GM21360 (cell line): ENCODE measurements at regions not wholly inside any gene's neighbourhood (a gene's known extent, or its start where the extent isn't known, plus 50 kb on each side); places are given as distances from the start of the nearest gene placed in this dataset.
"Not testable (repeated sequence)": the region's sequence is repeated elsewhere in the genome, so short reads cannot be mapped to it uniquely, and the experiment has no call there.

Source experiments
- ATAC-seq: cut with Tn5 transposase; IDR thresholded peaks from one replicate; pipeline ENCODE4 v1.9.1; 2021; ENCODE audit warnings: mild to moderate bottlenecking, moderate library complexity; ENCODE audit not compliant: unreplicated experiment

DNA sequence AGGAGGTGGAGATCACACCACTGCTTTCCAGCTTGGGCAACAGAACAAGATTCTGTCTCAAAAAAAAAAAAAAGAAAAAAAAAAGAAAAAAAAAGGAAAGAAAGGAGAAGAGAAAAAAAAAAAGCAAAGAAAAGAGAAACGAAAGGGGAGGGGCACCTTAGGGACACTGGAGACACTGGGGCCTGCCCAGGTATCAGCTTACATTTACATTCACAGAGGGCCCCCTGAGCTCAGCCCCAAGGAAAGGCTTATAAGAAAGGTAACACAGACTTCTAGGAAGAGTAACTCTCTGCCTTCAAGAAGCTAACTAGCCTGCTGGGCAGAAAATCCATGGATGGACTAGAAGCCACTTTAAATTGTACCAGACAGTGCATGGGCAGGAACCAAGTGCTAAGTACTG lies 108.8 kb downstream of the NPY start:
- ATAC-seq: no peak

DNA sequence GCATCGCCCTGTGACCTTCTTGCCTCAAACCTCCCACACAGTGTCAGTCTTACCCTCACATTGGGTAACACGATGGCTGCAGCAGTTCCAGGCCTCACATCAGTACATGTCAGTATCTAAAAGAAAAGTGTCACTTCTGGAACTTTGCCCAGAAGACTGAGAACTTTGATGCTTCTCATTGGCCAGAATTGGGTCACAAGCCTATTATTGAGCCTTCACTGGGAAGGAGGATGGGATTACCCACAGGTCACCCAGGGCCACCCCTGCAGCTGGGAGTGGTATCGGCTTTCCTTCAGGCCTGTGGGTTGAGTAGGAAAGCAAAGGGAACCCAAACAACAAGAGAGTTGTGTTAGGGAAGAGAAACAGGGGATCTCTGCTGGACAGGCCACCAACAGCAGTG lies 111.5 kb downstream of the NPY start:
- no peak for ATAC-seq

DNA sequence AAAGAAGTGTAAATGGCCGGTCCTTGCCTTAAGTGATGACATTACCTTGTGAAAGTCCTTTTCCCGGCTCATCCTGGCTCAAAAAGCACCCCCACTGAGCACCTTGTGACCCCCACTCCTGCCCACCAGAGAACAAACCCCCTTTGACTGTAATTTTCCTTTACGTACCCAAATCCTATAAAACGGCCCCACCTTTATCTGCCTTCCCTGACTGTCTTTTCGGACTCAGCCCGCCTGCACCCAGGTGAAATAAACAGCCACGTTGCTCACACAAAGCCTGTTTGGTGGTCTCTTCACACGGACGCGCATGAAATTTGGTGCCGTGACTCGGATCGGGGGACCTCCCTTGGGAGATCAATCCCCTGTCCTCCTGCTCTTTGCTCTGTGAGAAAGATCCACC lies 112.4 kb downstream of the NPY start:
- ATAC-seq: not testable (repeated sequence)

DNA sequence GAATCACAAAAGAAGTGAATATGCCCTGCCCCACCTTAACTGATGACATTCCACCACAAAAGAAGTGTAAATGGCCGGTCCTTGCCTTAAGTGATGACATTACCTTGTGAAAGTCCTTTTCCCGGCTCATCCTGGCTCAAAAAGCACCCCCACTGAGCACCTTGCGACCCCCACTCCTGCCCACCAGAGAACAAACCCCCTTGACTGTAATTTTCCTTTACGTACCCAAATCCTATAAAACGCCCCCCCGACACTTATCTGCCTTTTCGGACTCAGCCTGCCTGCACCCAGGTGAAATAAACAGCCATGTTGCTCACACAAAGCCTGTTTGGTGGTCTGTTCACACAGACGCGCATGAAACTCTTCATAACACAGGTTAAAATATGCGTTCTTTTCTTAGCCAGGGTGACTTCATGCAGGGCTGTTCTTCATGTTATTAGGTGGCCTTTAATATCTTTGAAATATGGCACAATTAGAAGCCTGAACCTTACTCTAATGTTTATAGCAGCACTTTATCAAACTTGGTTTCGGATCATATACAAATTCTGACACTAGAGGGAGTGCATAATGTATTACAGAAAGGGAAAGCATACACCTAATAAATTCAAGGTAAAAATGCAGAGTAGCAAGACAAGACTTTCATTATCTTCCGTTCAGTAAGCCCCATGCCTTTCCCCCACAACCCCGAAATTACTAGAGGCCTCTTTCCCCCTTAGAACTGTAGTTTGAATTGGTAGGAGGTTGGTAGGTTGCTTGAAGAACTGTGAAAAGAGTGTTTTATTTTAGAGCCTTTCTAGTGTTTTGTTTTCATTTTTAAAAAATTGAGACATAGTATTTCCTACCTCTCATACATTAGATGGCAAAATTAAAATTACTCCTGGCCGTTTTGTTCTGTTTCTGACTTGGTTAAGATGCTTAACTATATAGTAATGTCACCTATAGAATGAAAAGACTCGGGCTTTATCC lies 117.9 kb downstream of the NPY start:
- peak; percentile 77 for ATAC-seq

DNA sequence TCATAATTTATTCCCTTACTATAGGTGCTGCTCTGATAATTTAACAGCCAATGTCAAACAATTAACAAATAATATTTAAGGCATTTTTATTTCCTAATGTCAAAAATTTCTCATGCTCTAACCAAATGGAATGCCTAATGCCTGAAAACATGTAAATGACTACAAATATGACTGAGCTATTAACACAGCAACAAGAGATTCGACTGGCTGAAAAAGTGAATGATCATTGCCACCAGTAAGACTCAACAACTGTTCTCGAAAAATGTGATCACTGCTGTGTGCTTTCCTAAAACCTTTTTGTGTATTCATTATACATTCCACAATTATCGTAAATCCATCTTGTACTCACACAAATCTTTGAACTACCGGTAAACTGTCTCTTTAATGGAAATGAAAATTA lies 118.7 kb downstream of the NPY start:
- ATAC-seq: no peak

DNA sequence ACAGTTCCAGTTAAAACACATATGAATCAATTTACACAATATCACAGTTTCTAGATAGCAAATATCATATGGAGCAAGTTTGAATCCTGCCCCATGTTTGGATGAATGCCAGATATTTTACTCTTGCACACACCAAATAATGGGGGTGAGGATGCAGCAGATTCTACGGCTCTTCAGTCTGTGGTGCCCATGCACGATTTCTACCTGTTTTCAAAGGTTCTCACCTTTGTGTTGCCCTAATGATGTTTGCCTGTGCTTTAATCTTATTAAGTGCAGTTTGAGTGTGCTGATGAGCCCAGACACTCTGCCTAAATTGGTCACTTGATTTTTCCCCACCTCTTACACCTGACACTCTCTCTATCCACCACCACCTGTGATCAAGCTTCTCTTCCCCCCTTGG lies 119.6 kb downstream of the NPY start:
- no peak for ATAC-seq

DNA sequence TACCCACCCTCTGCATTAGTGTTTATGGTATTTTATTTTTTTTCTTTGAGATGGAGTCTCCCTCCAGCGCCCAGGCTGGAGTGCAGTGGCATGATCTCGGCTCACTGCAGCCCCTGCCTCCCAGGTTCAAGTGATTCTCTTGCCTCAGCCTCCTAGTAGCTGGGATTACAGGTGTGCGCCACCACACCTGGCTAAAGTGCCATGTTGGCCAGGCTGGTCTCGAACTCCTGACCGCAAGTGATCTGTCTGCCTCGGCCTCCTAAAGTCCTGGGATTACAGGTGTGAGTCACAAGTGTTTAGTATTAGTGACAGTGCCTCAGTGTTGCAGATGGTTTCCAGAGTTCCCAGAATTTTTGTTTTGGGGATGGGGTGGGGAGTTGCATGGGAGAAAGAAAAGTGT lies 120.3 kb downstream of the NPY start:
- no peak for ATAC-seq

DNA sequence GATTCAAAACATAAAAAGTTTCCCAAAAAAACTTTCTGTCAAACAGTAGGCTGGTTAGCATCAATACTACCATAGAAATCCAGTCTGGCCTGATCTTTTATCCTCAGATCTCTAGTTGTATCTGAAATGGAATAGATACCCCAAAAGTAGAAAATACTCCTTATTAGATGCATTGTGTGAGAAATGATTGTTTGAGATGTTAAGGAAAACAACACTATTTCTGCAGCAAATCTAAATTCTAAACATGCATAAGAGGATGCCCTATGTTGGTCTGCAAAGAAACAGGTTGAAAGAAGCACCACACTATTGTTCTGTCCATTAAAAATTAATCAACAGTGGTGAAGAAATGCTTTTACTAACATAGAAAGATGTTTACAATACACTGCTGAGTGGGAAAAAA lies 121.0 kb downstream of the NPY start:
- no peak for ATAC-seq

DNA sequence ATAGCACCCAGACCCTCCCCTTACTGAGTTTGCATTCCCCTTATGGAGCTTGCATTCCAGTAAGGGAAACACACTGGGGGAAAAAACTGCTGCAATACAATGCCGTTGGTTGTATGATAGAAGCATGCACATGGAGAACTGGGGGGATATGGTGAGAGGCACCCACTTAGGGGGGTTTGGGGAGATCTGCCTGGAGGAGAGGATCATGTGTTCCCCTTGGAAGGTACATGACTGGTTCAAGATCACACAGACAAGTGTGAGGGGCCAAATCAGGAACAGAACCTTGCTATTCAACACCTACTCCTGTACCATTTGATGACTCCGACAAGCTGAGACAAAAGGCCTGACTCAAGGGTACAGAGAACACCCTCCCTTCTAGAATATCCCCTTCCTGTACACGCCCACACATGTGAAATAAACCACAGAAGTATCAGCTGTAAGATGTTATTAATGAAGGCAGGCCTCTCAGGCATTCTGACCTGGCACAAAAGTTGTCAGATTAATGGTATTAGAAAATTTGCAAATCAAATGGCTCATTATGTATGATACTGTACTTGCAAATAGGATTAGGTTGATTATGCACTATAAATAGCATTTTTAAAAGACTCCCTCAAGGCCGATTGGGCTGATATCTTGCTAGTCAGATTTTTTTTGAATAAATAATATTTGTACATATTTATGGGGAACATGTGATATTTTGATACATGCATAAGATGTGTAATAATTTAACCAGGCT lies 122.2 kb downstream of the NPY start:
- ATAC-seq: no peak

DNA sequence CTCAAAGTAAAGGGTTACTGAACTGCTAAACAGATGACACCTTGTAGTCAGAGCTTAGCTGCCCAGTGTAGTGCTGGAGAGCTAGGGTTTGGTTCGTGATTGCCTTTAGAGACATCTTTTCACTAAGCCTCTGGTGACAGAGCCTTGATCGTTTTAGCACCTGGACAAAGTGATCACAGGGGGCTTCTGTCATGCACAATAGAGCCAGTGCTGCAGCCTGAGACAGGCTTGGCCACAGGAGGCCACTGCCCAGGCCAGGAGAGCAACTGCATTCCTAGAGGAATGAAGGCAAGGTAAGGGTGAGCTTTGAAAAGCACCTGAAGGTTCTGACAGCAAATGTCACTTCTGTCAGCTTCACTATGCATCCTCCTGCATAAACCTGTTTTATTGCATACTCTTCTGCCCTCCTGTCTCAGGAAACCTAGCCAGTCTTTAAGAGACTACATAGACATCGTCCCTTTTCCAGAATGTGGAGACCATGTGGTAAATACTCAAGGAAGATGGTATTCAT lies 122.9 kb downstream of the NPY start:
- ATAC-seq: no peak

DNA sequence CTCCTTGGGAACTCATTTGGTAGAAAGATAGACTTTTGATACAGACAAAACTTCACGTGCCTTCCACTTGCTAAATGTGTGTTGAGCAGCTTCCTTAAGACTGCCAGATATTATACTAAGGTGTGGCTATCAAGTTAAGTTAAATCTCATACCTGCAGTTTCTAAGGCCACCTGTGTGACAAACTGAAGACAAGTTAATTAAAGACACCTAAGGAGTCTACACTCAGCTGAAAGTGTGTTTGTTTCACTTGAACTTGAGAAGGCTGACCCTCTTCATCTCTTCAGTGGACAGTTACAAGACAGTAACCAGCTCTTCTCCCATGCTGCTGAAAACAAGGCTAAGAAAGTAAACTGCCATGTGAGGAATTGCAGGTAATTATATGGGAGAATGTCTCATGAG lies 124.0 kb downstream of the NPY start:
- no peak for ATAC-seq

DNA sequence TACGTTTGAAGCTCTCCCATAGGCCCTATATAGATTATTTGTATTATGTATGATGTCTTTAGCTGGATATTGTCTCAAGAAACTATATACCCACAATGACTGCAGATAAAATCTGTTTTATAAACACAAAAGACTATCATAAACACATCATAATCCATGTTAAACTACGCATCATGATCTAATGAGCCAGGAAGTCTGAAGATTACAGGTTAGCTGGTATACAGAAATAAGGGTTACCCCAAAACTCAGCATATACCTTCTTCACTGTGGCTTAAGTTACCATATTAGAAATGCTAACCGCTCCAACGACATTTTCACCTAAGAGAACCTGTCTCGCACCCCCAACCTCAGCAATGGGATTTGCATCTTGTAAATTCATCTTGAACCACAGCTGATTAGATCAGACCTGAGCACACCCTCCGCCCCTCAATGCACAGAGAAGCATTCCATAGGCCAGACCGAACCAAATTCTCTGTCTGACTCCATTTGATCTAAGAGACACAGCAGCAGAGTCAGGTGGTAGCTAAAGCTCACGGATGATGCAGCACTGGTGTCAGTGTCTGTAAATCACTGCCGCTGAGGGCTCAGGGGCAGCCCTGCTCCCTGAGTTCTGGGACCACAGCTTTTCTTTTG lies 124.9 kb downstream of the NPY start:
- ATAC-seq: no peak

DNA sequence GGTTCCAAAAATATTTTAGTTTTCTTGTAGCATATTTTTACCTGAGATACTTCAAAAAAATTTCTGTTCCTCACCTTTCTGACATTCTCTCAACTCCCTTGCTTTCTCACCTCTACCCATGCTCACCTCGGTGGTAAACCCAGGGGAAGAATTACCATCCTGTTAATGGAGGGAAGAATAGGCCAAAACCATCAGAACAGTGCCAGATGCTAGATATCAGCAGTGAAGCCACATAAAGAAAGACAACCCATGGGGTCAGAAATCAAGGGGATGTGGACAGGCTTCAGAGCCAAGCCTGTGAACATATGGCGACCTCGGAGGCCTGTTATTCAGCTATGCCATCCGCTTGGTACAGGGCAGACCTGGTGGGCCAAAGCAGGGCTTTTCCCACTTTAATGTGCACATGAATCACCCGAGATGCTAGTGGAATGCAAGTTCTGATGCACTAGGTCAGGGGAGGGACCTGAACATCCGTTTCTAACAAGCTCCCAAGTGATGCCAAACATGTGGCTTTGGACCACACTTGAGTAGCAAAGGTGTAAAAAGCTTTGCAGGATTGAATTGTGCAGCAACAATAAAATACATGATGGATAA lies 125.5 kb downstream of the NPY start:
- no peak for ATAC-seq

DNA sequence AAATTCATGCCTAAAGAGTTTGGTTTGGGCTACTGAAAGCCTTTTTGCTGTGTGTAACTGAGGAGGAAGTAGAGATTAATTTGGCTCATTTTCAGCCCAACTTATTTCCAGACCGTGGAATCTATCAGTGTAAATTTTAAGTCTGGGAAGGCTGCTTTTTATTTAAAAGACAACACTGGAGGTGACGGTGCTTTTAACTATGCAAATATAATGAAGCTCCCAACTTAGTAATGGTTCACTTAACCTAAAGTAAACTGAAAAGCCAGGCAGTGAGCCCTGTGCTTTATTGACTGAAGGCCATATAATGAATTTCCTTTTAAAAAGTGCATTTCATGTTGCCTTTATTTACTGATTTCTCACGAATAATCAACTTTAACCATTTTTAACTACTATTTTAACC lies 127.2 kb downstream of the NPY start:
- ATAC-seq: no peak

DNA sequence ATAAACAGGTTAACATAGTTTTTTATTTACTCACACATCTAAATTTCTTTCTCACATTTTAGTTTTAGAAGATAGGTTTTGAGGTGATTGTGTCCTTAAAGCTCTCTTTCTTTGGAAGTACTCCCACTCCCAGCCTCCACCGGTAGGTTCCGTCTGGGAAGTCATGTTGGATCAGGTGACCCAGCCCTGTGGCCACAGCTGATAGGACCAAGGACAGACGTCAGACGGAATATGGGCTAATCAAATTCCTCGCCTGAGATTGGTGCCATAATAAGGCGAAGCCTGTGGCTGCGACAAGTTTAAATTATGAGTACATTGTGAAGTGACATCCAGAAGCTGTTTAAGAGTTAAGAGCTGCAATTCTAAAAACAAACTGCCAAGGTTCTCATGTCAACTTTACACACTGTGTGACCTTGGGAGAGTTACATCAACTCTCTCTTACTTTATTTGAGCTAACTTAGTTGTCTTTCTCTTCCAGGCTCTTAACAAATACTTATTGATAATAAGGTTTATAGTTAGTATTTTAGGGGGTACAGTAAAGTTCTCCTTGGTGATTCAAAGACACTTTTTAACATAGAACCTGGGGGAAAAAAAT lies 133.6 kb downstream of the NPY start:
- ATAC-seq: no peak

DNA sequence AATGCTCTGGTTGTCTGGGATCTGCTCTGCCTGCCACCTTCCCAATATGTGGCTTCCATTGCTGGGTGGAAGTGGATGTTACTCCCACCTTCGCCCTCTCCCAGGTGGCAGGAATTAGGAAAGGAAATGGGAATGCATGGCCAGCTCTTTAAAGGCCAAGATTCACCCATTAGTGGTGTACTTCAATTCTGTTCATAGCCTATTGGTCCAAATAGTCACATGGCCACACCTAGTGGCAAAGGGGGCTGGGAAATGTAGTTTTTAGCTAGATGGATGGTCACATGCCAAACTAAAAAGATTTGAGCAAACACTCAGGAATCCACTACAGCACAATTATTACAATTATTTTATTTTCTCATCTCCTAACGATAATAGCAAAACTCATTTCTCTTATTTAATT lies 135.1 kb downstream of the NPY start:
- no peak for ATAC-seq

DNA sequence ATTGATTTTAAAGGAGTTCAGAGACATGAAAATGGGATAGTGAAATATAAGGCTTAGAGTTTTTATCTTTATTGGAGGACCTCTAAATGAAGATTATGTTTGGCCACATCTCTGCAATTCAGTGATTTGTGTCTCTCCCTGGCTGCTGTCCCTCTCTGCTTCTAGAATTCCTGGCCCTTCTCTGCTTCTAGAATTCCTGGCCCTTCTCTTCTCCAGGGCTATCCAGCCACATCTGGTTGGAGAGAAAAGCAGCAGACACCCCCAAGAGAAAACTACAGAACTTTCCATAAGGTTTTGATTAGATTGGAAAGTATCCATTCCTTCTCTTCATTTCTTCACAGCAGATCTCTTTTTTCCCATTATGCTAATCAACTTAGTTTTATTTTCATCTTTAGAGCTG lies 135.5 kb downstream of the NPY start:
- no peak for ATAC-seq

DNA sequence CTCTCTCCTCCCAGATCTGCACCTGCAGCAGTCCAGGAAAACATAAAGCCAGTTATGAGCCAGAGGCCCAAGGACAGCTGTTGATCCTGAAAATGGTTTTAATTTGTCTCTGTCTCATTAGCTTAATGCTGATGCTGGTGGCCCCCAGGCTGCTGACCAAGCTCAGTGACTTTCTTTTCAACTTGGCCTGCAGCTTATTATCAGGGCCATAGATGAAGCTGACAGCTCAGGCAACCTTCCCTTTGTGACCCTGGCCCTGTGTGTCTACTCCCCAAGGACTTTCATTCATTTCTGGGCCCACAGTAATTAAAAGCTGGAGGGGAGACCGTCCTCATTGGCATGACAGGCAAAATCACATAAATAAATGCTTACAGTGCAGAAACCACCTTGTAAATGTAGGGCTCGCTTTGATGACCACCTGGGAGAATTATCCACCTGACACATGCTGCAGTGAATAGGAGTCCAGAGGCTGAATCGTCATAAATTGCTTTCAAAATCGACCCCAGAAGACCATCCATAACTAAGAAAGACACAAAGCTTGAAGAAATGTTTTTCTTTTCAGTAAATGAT lies 138.5 kb downstream of the NPY start:
- no peak for ATAC-seq

DNA sequence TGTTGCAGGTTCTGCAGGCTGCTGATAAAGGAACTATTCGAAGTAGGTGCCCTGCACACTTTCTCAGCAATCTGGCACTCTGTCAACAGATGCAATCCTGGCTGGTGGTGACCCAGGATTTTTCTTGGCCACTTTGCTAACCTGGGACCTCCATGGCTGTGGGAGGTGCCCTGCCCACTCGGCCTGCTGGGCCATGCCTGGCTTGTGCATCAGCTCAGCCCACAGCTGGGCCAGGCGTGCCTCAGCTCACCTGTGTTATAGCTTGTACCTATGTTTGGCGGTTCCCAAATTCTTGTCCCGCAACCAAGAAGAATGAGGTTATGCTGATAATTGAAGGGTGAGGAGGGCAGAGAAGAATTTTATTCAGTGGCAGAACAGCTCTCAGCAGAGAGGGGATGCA lies 141.7 kb downstream of the NPY start:
- ATAC-seq: no peak

DNA sequence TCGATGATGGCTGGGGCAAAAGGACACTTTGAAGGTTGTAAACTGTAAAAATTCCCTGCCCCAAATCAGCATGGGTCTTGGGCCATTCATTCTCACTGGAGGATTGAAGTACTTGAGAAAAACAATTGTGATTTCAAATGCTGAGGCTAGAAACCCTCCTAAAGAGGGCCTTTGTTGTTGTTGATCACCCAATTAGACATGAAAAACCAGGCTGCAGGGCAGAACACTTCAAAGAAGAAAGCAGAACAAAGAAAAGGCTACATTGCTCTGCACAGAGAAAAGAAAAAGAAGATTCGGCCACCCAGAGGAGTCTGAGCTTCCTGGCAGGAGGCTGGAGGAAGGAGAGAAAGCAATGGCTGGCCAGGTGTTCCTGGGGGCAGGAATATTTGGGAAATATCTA lies 143.1 kb downstream of the NPY start:
- no peak for ATAC-seq
